Progenitor cell of endocrine pancreas (in vitro differentiated cells): ENCODE measurements at regions not wholly inside any gene's neighbourhood (a gene's known extent, or its start where the extent isn't known, plus 50 kb on each side); places are given as distances from the start of the nearest gene placed in this dataset.

Source experiments
- DNase-seq: peaks from one replicate; pipeline ENCODE4 v3.0.0; 2021; ENCODE audit warnings: low spot score; ENCODE audit not compliant: unreplicated experiment
- H3K27ac Mint-ChIP-seq: 2 replicates; pipeline ENCODE4 v1.8.0; 2021; ENCODE audit warnings: mild to moderate bottlenecking, moderate library complexity, mixed read lengths
- H3K27me3 Mint-ChIP-seq: 2 replicates; pipeline ENCODE4 v1.8.0; 2021; ENCODE audit warnings: mixed read lengths
- H3K36me3 Mint-ChIP-seq: 2 replicates; pipeline ENCODE4 v1.8.0; 2022; ENCODE audit warnings: mixed read lengths; ENCODE audit not compliant: insufficient read depth
- H3K4me1 Mint-ChIP-seq: 2 replicates; pipeline ENCODE4 v1.8.0; 2021; ENCODE audit warnings: low read depth, mixed read lengths
- H3K4me3 Mint-ChIP-seq: 2 replicates; pipeline ENCODE4 v1.8.0; 2021; ENCODE audit warnings: low read depth, mild to moderate bottlenecking, moderate library complexity, mixed read lengths
- H3K9me3 Mint-ChIP-seq: 2 replicates; pipeline ENCODE4 v1.8.0; 2021; ENCODE audit warnings: low read depth, mixed read lengths
- TF ChIP-seq, protein P1 (sequence below): fragments of 200-600 bp; sonication (generic); IDR thresholded peaks from one replicate; pipeline ENCODE4 v1.5.0; 2021; ENCODE audit warnings: antibody characterized with exemption, mild to moderate bottlenecking; ENCODE audit not compliant: unreplicated experiment

- no peak overlapping the region for H3K4me3 Mint-ChIP-seq
Measured at GRCh38 chr7:19203686-19204085, 58.5 kb upstream of the FERD3L start.

GRCh38 chr7:19202599-19202998, 57.4 kb upstream of the FERD3L start:
- H3K27me3 Mint-ChIP-seq = no peaks in the 10 kb centered on the region
- no peaks in the 10 kb centered on the region for H3K9me3 Mint-ChIP-seq
- no peak for DNase-seq
- no peaks in the 10 kb centered on the region for H3K36me3 Mint-ChIP-seq
- H3K4me3 Mint-ChIP-seq = no peak overlapping the region
- H3K4me1 Mint-ChIP-seq = no peaks in the 10 kb centered on the region
- TF ChIP-seq, protein P1, sequence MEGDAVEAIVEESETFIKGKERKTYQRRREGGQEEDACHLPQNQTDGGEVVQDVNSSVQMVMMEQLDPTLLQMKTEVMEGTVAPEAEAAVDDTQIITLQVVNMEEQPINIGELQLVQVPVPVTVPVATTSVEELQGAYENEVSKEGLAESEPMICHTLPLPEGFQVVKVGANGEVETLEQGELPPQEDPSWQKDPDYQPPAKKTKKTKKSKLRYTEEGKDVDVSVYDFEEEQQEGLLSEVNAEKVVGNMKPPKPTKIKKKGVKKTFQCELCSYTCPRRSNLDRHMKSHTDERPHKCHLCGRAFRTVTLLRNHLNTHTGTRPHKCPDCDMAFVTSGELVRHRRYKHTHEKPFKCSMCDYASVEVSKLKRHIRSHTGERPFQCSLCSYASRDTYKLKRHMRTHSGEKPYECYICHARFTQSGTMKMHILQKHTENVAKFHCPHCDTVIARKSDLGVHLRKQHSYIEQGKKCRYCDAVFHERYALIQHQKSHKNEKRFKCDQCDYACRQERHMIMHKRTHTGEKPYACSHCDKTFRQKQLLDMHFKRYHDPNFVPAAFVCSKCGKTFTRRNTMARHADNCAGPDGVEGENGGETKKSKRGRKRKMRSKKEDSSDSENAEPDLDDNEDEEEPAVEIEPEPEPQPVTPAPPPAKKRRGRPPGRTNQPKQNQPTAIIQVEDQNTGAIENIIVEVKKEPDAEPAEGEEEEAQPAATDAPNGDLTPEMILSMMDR = no peak
- H3K27ac Mint-ChIP-seq = no peak overlapping the region

More at GRCh38 chr7:19203686-19204085, 58.5 kb upstream of the FERD3L start:
- Mint-ChIP-seq H3K4me1 (no peaks in the 10 kb centered on the region), H3K27ac (no peak overlapping the region), H3K9me3 (no peaks in the 10 kb centered on the region), H3K27me3 (peaks cover 3% of the 10 kb centered on the region), H3K36me3 (no peaks in the 10 kb centered on the region)
- TF ChIP-seq, protein P1 = no peak
- no peak for DNase-seq
